ENCODE measurements at regions not wholly inside any gene's neighbourhood (a gene's known extent, or its start where the extent isn't known, plus 50 kb on each side); places are given as distances from the start of the nearest gene placed in this dataset.

- Histone ChIP-seq H3K9me3 (no peaks in the 10 kb centered on the region), H3K4me1 (no peaks in the 10 kb centered on the region), H3K27ac (no peak overlapping the region), H3K4me3 (no peak overlapping the region), H3K36me3 (ENCODE audit: insufficient read depth in 1 of 2, low read depth in 1 of 2) (no peaks in the 10 kb centered on the region), H3K27me3 (ENCODE audit: insufficient read depth in 3 of 3, low read length in 2 of 3) (no peaks in the 10 kb centered on the region)
- intact Hi-C loops (cut with DNase I): no loop called here
- DNase-seq (no peak), ATAC-seq (no peak)
- WGBS, 3 donors: 82 to 91% (median 87%) methylated on average over 4 of the region's 4 CpGs
- no peak for TF ChIP-seq CTCF (IDR thresholded peaks at IDR 0.05)
These were observed 54.0 kb upstream of the IFFO2 start for GRCh38 chr1:19010503-19010902.

- ATAC-seq (peak in 1 of 4 donors; percentile 44), DNase-seq (no peak)
- TF ChIP-seq CTCF (IDR thresholded peaks at IDR 0.05): no peak
- H3K4me3 ChIP-seq: no peak overlapping the region
- 63 to 68% (median 67%) methylated on average over 8 of the region's 8 CpGs for WGBS, 3 donors
- no peak overlapping the region for H3K27ac ChIP-seq
- H3K4me1 ChIP-seq: no peaks in the 10 kb centered on the region
- intact Hi-C loops (cut with DNase I): no loop called here
- no peaks in the 10 kb centered on the region for H3K36me3 ChIP-seq (ENCODE audit: insufficient read depth in 1 of 2, low read depth in 1 of 2)
- no peaks in the 10 kb centered on the region for H3K9me3 ChIP-seq
- H3K27me3 ChIP-seq (ENCODE audit: insufficient read depth in 3 of 3, low read length in 2 of 3): no peaks in the 10 kb centered on the region
These were observed 53.4 kb upstream of the IFFO2 start for GRCh38 chr1:19009882-19010321.

- no peaks in the 10 kb centered on the region for H3K9me3 ChIP-seq
- H3K27ac ChIP-seq: no peak overlapping the region
- intact Hi-C loops (cut with DNase I): no loop called here
- no peak for DNase-seq
- H3K4me3 ChIP-seq: no peak overlapping the region
- no peak for ATAC-seq
- no peaks in the 10 kb centered on the region for H3K4me1 ChIP-seq
- no peaks in the 10 kb centered on the region for H3K27me3 ChIP-seq (ENCODE audit: insufficient read depth in 3 of 3, low read length in 2 of 3)
- H3K36me3 ChIP-seq (ENCODE audit: insufficient read depth in 1 of 2, low read depth in 1 of 2): no peaks in the 10 kb centered on the region
- 49 to 61% (median 55%) methylated on average over 17 of the region's 17 CpGs for WGBS, 3 donors
- TF ChIP-seq CTCF (IDR thresholded peaks at IDR 0.05): no peak
These were observed 52.8 kb upstream of the IFFO2 start for GRCh38 chr1:19009126-19009881.

- no peak for TF ChIP-seq CTCF (IDR thresholded peaks at IDR 0.05)
- H3K36me3 ChIP-seq (ENCODE audit: insufficient read depth in 1 of 2, low read depth in 1 of 2): no peaks in the 10 kb centered on the region
- intact Hi-C loops (cut with DNase I): no loop called here
- H3K9me3 ChIP-seq: peaks cover 6% of the 10 kb centered on the region
- H3K27ac ChIP-seq: no peak overlapping the region
- H3K4me1 ChIP-seq: no peaks in the 10 kb centered on the region
- no peaks in the 10 kb centered on the region for H3K27me3 ChIP-seq (ENCODE audit: insufficient read depth in 3 of 3, low read length in 2 of 3)
- ATAC-seq (no peak), DNase-seq (no peak)
- WGBS, 3 donors: 84 to 87% (median 86%) methylated on average over 11 of the region's 11 CpGs
- H3K4me3 ChIP-seq: no peak overlapping the region
These were observed 51.3 kb upstream of the IFFO2 start for GRCh38 chr1:19007491-19008441.
